Breast epithelium (tissue), 4 donors: ENCODE measurements at regions not wholly inside any gene's neighbourhood (a gene's known extent, or its start where the extent isn't known, plus 50 kb on each side); places are given as distances from the start of the nearest gene placed in this dataset.

Source experiments
- DNase-seq, 2 donors: peaks; one replicate each; pipeline ENCODE4 v3.0.0-alpha.2; 2019; ENCODE audit warnings: low spot score in 2 of 2
- H3K27ac ChIP-seq, 2 donors: fragments of 200-600 bp; sonication (generic) in 1 of 2; one replicate each; pipeline ENCODE4 v1.5.1; 2016 to 2019; ENCODE audit warnings: mild to moderate bottlenecking in 1 of 2
- H3K27me3 ChIP-seq, 2 donors: fragments of 200-600 bp; sonication (generic) in 1 of 2; one replicate each; pipeline versions ENCODE4 v1.5.1 to v1.6.0; 2017 to 2019; ENCODE audit warnings: control low read depth in 1 of 2, mild to moderate bottlenecking in 1 of 2
- H3K36me3 ChIP-seq: fragments of 200-600 bp; one replicate; pipeline ENCODE4 v1.5.1; 2019
- H3K4me1 ChIP-seq, 2 donors: fragments of 200-600 bp; sonication (generic); one replicate each; pipeline ENCODE4 v1.5.1; 2016 to 2019; ENCODE audit warnings: control low read depth in 1 of 2
- H3K4me3 ChIP-seq, 3 donors: fragments of 200-600 bp; sonication (generic); 1 replicate in 2 of 3; 2 replicates in 1 of 3; pipeline ENCODE4 v1.5.1; 2016 to 2019; ENCODE audit warnings: mild to moderate bottlenecking in 3 of 3, moderate library complexity in 2 of 3
- H3K9me3 ChIP-seq, 2 donors: fragments of 200-600 bp; sonication (generic) in 1 of 2; one replicate each; pipeline ENCODE4 v1.5.1; 2016 to 2019; ENCODE audit warnings: control low read depth in 1 of 2
- POLR2A ChIP-seq: fragments of 450-650 bp; IDR thresholded peaks from one replicate; pipeline ENCODE4 v1.6.1; 2016; ENCODE audit warnings: antibody characterized with exemption, mild to moderate bottlenecking, moderate library complexity
- POLR2AphosphoS5 ChIP-seq, 3 donors: sonication (generic); formaldehyde crosslinking; IDR thresholded peaks; one replicate each; pipeline ENCODE4 v1.6.1; 2017; ENCODE audit warnings: antibody characterized with exemption in 3 of 3
- intact Hi-C: fragments of 100-400 bp; cut with DNase I; formaldehyde crosslinking; loops from one replicate; pipeline ENCODE4 v1.15.1; 2023; ENCODE audit warnings: low total_unique reads
- TF ChIP-seq, protein P1 (sequence below), 3 donors: fragments of 450-650 bp; IDR thresholded peaks; one replicate each; pipeline ENCODE4 v1.5.1; 2016 to 2017; ENCODE audit warnings: antibody characterized with exemption in 3 of 3, mild to moderate bottlenecking in 3 of 3, moderate library complexity in 3 of 3

DNA sequence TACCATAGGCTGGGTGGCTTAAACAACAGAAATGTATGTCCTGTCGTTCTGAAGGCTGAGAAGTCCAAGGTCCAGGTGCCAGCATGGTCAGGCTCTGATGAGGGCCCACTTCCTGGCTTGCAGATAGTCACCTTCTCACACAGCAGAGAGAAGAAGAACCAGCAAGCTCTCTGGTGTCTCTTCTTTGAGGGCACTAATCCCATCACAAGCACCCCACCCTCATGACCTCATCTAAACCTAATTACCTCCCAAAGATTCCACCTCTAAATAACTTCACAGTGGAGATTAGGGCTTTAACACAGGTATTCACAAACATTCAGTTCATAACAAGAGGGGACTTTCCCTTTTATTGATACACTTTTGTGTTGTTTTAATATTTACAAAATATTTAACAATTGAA lies 61.1 kb downstream of the RIN2 start:
- H3K27ac ChIP-seq, result no peak overlapping the region
- no peak for DNase-seq
- H3K9me3 ChIP-seq, result peaks cover 0 to 3% of the 10 kb centered on the region in 2 donors
- no peaks in the 10 kb centered on the region for H3K4me1 ChIP-seq
- TF ChIP-seq POLR2AphosphoS5 (IDR thresholded peaks at IDR 0.05) (no peak), POLR2A (no peak)
- TF ChIP-seq, protein P1, sequence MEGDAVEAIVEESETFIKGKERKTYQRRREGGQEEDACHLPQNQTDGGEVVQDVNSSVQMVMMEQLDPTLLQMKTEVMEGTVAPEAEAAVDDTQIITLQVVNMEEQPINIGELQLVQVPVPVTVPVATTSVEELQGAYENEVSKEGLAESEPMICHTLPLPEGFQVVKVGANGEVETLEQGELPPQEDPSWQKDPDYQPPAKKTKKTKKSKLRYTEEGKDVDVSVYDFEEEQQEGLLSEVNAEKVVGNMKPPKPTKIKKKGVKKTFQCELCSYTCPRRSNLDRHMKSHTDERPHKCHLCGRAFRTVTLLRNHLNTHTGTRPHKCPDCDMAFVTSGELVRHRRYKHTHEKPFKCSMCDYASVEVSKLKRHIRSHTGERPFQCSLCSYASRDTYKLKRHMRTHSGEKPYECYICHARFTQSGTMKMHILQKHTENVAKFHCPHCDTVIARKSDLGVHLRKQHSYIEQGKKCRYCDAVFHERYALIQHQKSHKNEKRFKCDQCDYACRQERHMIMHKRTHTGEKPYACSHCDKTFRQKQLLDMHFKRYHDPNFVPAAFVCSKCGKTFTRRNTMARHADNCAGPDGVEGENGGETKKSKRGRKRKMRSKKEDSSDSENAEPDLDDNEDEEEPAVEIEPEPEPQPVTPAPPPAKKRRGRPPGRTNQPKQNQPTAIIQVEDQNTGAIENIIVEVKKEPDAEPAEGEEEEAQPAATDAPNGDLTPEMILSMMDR (IDR thresholded peaks at IDR 0.05), result no peak
- intact Hi-C loops, result no loop called here
- no peaks in the 10 kb centered on the region for H3K36me3 ChIP-seq
- H3K4me3 ChIP-seq, result no peak overlapping the region
- H3K27me3 ChIP-seq, result no peaks in the 10 kb centered on the region

DNA sequence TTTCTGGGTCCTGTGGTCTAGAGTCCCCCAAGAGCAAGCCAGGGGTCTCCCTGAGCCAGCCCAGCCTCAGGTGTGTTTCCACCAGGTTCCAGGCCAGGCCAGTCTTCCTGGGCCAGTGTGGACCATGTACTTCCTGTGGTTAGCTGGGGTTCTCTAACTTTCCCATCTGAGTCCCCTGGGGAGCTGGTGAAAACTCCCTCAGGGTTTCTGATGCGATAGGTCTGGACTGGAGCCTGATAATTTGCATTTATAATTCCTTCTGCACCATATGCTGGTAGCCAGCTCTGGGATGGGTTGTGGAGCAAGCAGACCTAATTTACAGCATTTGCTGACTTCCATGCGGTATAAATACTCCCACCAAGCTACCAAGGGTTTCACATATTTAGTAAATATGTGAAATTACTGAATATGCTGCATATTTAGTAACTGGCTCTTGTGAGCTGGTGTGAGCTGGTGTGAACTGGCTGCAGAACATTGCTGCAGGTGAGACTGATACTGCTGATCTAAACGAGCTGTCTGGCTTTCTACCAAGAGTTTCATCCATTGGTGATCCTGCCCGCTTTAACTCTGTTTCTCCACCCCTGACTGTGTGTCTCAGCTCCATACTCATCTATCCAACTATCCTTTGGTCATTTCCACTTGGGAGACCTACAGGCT lies 62.6 kb downstream of the RIN2 start:
- no peaks in the 10 kb centered on the region for H3K4me1 ChIP-seq
- no peak overlapping the region for H3K27ac ChIP-seq
- H3K27me3 ChIP-seq, result no peaks in the 10 kb centered on the region
- TF ChIP-seq POLR2AphosphoS5 (IDR thresholded peaks at IDR 0.05) (no peak), POLR2A (no peak)
- TF ChIP-seq, protein P1 (IDR thresholded peaks at IDR 0.05), result no peak
- intact Hi-C loops, result no loop called here
- H3K36me3 ChIP-seq, result no peaks in the 10 kb centered on the region
- no peak overlapping the region for H3K4me3 ChIP-seq
- peaks cover 0 to 3% of the 10 kb centered on the region in 2 donors for H3K9me3 ChIP-seq
- no peak for DNase-seq

DNA sequence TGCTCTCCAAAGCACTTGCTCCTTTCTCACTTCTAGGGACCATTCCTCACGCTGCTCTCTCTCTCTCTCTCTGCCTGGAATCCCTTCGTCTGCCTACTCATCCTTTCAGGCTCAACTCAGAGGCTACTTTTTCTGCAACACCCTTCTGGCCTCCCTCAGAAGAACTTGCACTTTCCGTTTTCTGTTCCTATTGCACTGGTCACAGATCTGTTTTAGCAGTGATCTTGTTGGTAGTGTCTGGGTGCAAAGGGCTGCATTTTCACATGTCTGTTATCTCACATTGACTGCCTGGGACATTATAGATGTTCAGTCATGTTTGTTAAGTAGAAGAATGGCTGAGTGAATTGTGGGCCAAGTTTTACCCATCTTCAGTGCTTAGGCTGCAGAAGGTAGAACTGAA lies 63.5 kb downstream of the RIN2 start:
- Histone ChIP-seq H3K27ac (no peak overlapping the region), H3K4me1 (no peaks in the 10 kb centered on the region), H3K9me3 (peaks cover 0 to 3% of the 10 kb centered on the region in 2 donors), H3K27me3 (no peaks in the 10 kb centered on the region), H3K36me3 (no peaks in the 10 kb centered on the region), H3K4me3 (no peak overlapping the region)
- DNase-seq, result no peak
- intact Hi-C loops, result no loop called here
- TF ChIP-seq POLR2AphosphoS5 (IDR thresholded peaks at IDR 0.05), result no peak
- no peak for TF ChIP-seq POLR2A
- TF ChIP-seq, protein P1 (IDR thresholded peaks at IDR 0.05), result no peak

DNA sequence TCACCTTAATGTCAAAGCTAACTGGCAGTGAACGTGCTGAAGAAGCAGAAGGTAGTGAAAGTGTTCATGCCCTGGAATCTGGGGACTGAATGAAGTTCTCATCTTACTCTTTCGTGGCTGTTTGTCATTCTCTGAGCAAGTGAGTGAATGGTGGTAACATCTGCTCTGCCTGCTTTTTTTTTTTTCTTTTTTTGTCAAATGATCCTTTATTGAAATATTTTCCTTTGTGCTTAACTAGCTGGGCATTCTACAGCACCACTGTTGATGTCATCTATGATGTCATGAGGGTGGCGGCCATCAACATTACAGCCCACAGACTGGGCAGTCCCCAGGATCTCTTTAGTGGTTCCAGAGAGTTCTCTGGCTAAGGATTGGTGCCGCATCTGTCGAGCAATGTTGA lies 65.2 kb downstream of the RIN2 start:
- Histone ChIP-seq H3K27ac (peak overlapping the region in 1 of 2 donors; percentile 54), H3K9me3 (peaks cover 0 to 3% of the 10 kb centered on the region in 2 donors), H3K27me3 (no peaks in the 10 kb centered on the region), H3K4me3 (no peak overlapping the region), H3K4me1 (no peaks in the 10 kb centered on the region), H3K36me3 (no peaks in the 10 kb centered on the region)
- DNase-seq, result no peak
- TF ChIP-seq, protein P1 (IDR thresholded peaks at IDR 0.05), result no peak
- no peak for TF ChIP-seq POLR2AphosphoS5 (IDR thresholded peaks at IDR 0.05)
- TF ChIP-seq POLR2A, result no peak
- intact Hi-C loops, result no loop called here

DNA sequence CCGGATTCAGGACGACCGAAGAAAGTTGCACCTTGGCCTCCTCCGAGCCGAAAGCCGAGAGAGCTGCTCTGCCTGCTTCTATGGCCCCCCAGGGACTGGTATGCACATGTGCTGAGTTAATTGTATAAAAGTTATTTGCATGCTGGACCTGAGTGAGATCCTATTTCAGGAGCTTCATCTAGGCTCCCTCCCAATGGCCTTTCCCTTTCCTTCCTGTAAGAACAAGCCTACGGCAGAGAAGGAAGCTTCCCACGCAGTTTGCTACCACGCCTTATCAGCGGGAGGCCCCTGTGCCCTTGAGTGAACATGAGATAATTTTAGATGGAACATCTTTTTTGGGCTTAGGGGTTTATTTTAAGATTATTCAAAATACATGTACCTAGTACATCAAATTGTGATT lies 65.9 kb downstream of the RIN2 start:
- TF ChIP-seq, protein P1 (IDR thresholded peaks at IDR 0.05), result no peak
- peak in 1 of 3 donors; percentile 25 for TF ChIP-seq POLR2AphosphoS5 (IDR thresholded peaks at IDR 0.05)
- Histone ChIP-seq H3K27ac (peak overlapping the region in 1 of 2 donors; percentile 54), H3K27me3 (no peaks in the 10 kb centered on the region), H3K4me1 (no peaks in the 10 kb centered on the region), H3K36me3 (no peaks in the 10 kb centered on the region), H3K9me3 (peaks cover 0 to 3% of the 10 kb centered on the region in 2 donors), H3K4me3 (no peak overlapping the region)
- intact Hi-C loops, result no loop called here
- no peak for DNase-seq
